OCI-LY1 (cell line): ENCODE measurements at regions not wholly inside any gene's neighbourhood (a gene's known extent, or its start where the extent isn't known, plus 50 kb on each side); places are given as distances from the start of the nearest gene placed in this dataset.

Experiments
- H2AFZ ChIP-seq: fragments of 200-600 bp; sonication (generic), shearing (Covaris generic); 2 replicates; pipeline ENCODE4 v1.6.0; 2014; ENCODE audit warnings: antibody characterized with exemption, mild to moderate bottlenecking, low read length
- H3F3A ChIP-seq: fragments of 200-600 bp; sonication (generic), shearing (Covaris generic); 2 replicates; pipeline ENCODE4 v1.6.0; 2014; ENCODE audit warnings: mild to moderate bottlenecking, antibody characterized with exemption, low read length, moderate library complexity; ENCODE audit not compliant: insufficient read depth
- H3K27ac ChIP-seq: fragments of 200-600 bp; sonication (generic); 2 replicates; pipeline ENCODE4 v1.5.1; 2014; ENCODE audit warnings: low read length, mixed run types, mild to moderate bottlenecking, low read depth; ENCODE audit not compliant: poor library complexity, severe bottlenecking
- H3K27me3 ChIP-seq: fragments of 200-600 bp; sonication (generic); 2 replicates; pipeline ENCODE4 v1.6.0; 2014; ENCODE audit warnings: antibody characterized with exemption, mild to moderate bottlenecking, low read length, moderate library complexity; ENCODE audit not compliant: insufficient read depth
- H3K36me3 ChIP-seq: fragments of 200-600 bp; sonication (generic); 2 replicates; pipeline ENCODE4 v1.6.1; 2014; ENCODE audit warnings: mild to moderate bottlenecking, antibody characterized with exemption, low read length, moderate library complexity, mixed read lengths; ENCODE audit not compliant: insufficient read depth
- H3K4me1 ChIP-seq: fragments of 200-600 bp; sonication (generic); 2 replicates; pipeline ENCODE4 v1.5.1; 2014; ENCODE audit warnings: mild to moderate bottlenecking, low read length, moderate library complexity; ENCODE audit not compliant: insufficient read depth, severe bottlenecking
- H3K4me2 ChIP-seq: fragments of 200-600 bp; sonication (generic), shearing (Covaris generic); 2 replicates; pipeline ENCODE4 v1.6.1; 2014; ENCODE audit warnings: low read length
- H3K4me3 ChIP-seq: fragments of 200-600 bp; sonication (generic); 2 replicates; pipeline ENCODE4 v1.5.1; 2014; ENCODE audit warnings: low read length, low read depth, mild to moderate bottlenecking, mixed read lengths; ENCODE audit not compliant: poor library complexity, severe bottlenecking
- H3K79me2 ChIP-seq: fragments of 200-600 bp; shearing (Covaris generic); 2 replicates; pipeline ENCODE4 v1.6.1; 2016; ENCODE audit warnings: mixed run types, low read length, mixed read lengths; ENCODE audit not compliant: insufficient read depth
- H3K9ac ChIP-seq: fragments of 200-600 bp; sonication (generic), shearing (Covaris generic); 2 replicates; pipeline ENCODE4 v1.6.1; 2014; ENCODE audit warnings: mild to moderate bottlenecking, low read length, mixed read lengths
- H3K9me2 ChIP-seq: fragments of 200-600 bp; sonication (generic), shearing (Covaris generic); 2 replicates; pipeline ENCODE4 v1.6.1; 2014; ENCODE audit warnings: low read depth, mild to moderate bottlenecking, low read length, mixed read lengths
- H3K9me3 ChIP-seq: fragments of 200-600 bp; shearing (Covaris generic); 2 replicates; pipeline ENCODE4 v1.6.1; 2014; ENCODE audit warnings: low read length, mixed read lengths
- H4K20me1 ChIP-seq: fragments of 200-600 bp; sonication (generic), shearing (Covaris generic); 2 replicates; pipeline ENCODE4 v1.6.0; 2016; ENCODE audit warnings: mild to moderate bottlenecking, low read length; ENCODE audit not compliant: insufficient read depth
- CTCF ChIP-seq: fragments of 200-600 bp; sonication (generic), shearing (Covaris generic); IDR thresholded peaks from 2 replicates; pipeline ENCODE4 v1.5.1; 2017; ENCODE audit warnings: mild to moderate bottlenecking, antibody characterized with exemption, low read length, moderate library complexity, mixed read lengths
- EZH2 ChIP-seq: fragments of 200-600 bp; sonication (generic), shearing (Covaris generic); IDR thresholded peaks from 2 replicates; pipeline ENCODE4 v1.8.0; 2017; ENCODE audit warnings: borderline replicate concordance, mixed run types, mild to moderate bottlenecking, antibody characterized with exemption, low read length, moderate library complexity, mixed read lengths

GRCh38 chr10:123478116-123478515 is 188.0 kb upstream of the GPR26 start:
- no peaks in the 10 kb centered on the region for H3K9me3 ChIP-seq
- no peak overlapping the region for H3K27ac ChIP-seq
- no peaks in the 10 kb centered on the region for H3K4me1 ChIP-seq
- TF ChIP-seq CTCF (no peak), EZH2 (no peak)
- H3K9ac ChIP-seq = no peak overlapping the region
- no peaks in the 10 kb centered on the region for H3K9me2 ChIP-seq
- no peak overlapping the region for H3K4me2 ChIP-seq
- no peaks in the 10 kb centered on the region for H4K20me1 ChIP-seq
- no peaks in the 10 kb centered on the region for H3F3A ChIP-seq
- H2AFZ ChIP-seq = no peak overlapping the region
- no peaks in the 10 kb centered on the region for H3K36me3 ChIP-seq
- H3K4me3 ChIP-seq = no peak overlapping the region
- H3K79me2 ChIP-seq = no peaks in the 10 kb centered on the region
- H3K27me3 ChIP-seq = no peaks in the 10 kb centered on the region

- no peaks in the 10 kb centered on the region for H3K9me2 ChIP-seq
- no peaks in the 10 kb centered on the region for H4K20me1 ChIP-seq
- no peaks in the 10 kb centered on the region for H3K36me3 ChIP-seq
- H3K4me3 ChIP-seq = no peak overlapping the region
- TF ChIP-seq EZH2 = no peak
- no peak for TF ChIP-seq CTCF
- no peaks in the 10 kb centered on the region for H3K9me3 ChIP-seq
- no peaks in the 10 kb centered on the region for H3K79me2 ChIP-seq
- H3K4me2 ChIP-seq = no peak overlapping the region
- H3K27ac ChIP-seq = no peak overlapping the region
- no peaks in the 10 kb centered on the region for H3K27me3 ChIP-seq
- no peaks in the 10 kb centered on the region for H3K4me1 ChIP-seq
- H2AFZ ChIP-seq = no peak overlapping the region
- no peaks in the 10 kb centered on the region for H3F3A ChIP-seq
- no peak overlapping the region for H3K9ac ChIP-seq
These were observed 186.5 kb upstream of the GPR26 start for GRCh38 chr10:123479640-123480039.

GRCh38 chr10:123480344-123480743 is 185.8 kb upstream of the GPR26 start:
- Histone ChIP-seq H3F3A (no peaks in the 10 kb centered on the region), H2AFZ (no peak overlapping the region), H3K27me3 (no peaks in the 10 kb centered on the region), H4K20me1 (no peaks in the 10 kb centered on the region), H3K36me3 (no peaks in the 10 kb centered on the region), H3K9ac (no peak overlapping the region), H3K4me3 (no peak overlapping the region), H3K79me2 (no peaks in the 10 kb centered on the region), H3K9me2 (no peaks in the 10 kb centered on the region), H3K27ac (no peak overlapping the region), H3K9me3 (no peaks in the 10 kb centered on the region), H3K4me2 (no peak overlapping the region), H3K4me1 (no peaks in the 10 kb centered on the region)
- TF ChIP-seq CTCF = no peak
